SK-N-SH (cell line): ENCODE measurements at regions not wholly inside any gene's neighbourhood (a gene's known extent, or its start where the extent isn't known, plus 50 kb on each side); places are given as distances from the start of the nearest gene placed in this dataset.
"Not testable (repeated sequence)": the region's sequence is repeated elsewhere in the genome, so short reads cannot be mapped to it uniquely, and the experiment has no call there.

Experiments
- FOXM1 ChIP-seq: IDR thresholded peaks from 2 replicates; pipeline ENCODE4 v1.4.0; 2012; ENCODE audit warnings: low read depth, mild to moderate bottlenecking
- NFIC ChIP-seq: IDR thresholded peaks from 2 replicates; pipeline ENCODE4 v1.4.0; 2012; ENCODE audit warnings: borderline replicate concordance
- POLR2AphosphoS5 ChIP-seq: IDR thresholded peaks from 2 replicates; pipeline ENCODE4 v1.6.1; 2012; ENCODE audit warnings: low read depth, low read length
- REST ChIP-seq: IDR thresholded peaks from 2 replicates; pipeline ENCODE4 v1.6.1; 2012; ENCODE audit warnings: mild to moderate bottlenecking, low read depth, low read length, moderate library complexity
- RFX5 ChIP-seq: IDR thresholded peaks from 2 replicates; pipeline ENCODE4 v1.6.1; 2012; ENCODE audit warnings: mild to moderate bottlenecking, improper control_type of control experiment, low read length
- TAF1 ChIP-seq: IDR thresholded peaks from 2 replicates; pipeline ENCODE4 v1.6.1; 2012; ENCODE audit warnings: low read depth, mild to moderate bottlenecking, low read length, moderate library complexity, borderline replicate concordance
- TF ChIP-seq, protein P1 (sequence below): fragments of 200-600 bp; sonication (generic); IDR thresholded peaks from 2 replicates; pipeline ENCODE4 v1.6.1; 2017; ENCODE audit warnings: antibody characterized with exemption, mild to moderate bottlenecking, moderate library complexity

DNA sequence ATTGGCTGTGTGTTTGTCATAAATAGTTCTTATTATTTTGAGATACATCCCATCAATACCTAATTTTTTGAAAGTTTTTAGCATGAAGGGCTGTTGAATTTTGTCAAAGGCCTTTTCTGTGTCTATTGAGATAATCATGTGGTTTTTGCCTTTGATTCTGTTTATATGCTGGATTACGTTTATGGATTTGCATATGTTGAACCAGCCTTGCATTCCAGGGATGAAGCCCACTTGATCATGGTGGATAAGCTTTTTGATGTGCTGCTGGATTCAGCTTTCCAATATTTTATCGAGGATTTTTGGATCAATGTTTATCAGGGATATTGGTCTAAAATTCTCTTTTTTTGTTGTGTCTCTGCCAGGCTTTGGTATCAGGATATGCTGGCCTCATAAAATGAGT is 82.4 kb upstream of the B3GAT1 start:
- TF ChIP-seq, protein P1, sequence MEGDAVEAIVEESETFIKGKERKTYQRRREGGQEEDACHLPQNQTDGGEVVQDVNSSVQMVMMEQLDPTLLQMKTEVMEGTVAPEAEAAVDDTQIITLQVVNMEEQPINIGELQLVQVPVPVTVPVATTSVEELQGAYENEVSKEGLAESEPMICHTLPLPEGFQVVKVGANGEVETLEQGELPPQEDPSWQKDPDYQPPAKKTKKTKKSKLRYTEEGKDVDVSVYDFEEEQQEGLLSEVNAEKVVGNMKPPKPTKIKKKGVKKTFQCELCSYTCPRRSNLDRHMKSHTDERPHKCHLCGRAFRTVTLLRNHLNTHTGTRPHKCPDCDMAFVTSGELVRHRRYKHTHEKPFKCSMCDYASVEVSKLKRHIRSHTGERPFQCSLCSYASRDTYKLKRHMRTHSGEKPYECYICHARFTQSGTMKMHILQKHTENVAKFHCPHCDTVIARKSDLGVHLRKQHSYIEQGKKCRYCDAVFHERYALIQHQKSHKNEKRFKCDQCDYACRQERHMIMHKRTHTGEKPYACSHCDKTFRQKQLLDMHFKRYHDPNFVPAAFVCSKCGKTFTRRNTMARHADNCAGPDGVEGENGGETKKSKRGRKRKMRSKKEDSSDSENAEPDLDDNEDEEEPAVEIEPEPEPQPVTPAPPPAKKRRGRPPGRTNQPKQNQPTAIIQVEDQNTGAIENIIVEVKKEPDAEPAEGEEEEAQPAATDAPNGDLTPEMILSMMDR: not testable (repeated sequence)
- TF ChIP-seq RFX5, POLR2AphosphoS5, TAF1, NFIC, REST, FOXM1: not testable (repeated sequence)
